ENCODE measurements at regions not wholly inside any gene's neighbourhood (a gene's known extent, or its start where the extent isn't known, plus 50 kb on each side); places are given as distances from the start of the nearest gene placed in this dataset.

DNA sequence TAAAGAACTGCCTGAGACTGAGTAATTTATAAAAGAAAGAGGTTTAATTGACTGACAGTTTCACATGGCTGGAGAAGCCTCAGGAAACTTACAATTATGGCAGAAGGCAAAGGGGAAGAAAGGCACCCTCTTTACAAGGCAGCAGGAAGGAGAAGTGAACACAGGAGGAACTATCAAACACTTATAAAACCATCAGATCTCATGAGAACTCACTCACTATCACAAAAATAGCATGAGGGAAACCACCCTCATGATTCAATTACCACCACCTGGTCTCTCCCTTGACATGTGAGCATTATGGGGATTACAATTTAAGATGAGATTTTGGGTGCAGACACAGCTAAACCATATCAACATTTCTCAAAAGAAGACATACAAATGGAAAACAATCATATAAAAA, 266.3 kb downstream of the EPM2A start:
- TF ChIP-seq, protein P1, sequence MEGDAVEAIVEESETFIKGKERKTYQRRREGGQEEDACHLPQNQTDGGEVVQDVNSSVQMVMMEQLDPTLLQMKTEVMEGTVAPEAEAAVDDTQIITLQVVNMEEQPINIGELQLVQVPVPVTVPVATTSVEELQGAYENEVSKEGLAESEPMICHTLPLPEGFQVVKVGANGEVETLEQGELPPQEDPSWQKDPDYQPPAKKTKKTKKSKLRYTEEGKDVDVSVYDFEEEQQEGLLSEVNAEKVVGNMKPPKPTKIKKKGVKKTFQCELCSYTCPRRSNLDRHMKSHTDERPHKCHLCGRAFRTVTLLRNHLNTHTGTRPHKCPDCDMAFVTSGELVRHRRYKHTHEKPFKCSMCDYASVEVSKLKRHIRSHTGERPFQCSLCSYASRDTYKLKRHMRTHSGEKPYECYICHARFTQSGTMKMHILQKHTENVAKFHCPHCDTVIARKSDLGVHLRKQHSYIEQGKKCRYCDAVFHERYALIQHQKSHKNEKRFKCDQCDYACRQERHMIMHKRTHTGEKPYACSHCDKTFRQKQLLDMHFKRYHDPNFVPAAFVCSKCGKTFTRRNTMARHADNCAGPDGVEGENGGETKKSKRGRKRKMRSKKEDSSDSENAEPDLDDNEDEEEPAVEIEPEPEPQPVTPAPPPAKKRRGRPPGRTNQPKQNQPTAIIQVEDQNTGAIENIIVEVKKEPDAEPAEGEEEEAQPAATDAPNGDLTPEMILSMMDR (conservative IDR thresholded peaks at IDR 0.05), result no peak
- TF ChIP-seq ZFX (IDR thresholded peaks at IDR 0.05), result no peak
- H3K27ac ChIP-seq, result no peak overlapping the region

DNA sequence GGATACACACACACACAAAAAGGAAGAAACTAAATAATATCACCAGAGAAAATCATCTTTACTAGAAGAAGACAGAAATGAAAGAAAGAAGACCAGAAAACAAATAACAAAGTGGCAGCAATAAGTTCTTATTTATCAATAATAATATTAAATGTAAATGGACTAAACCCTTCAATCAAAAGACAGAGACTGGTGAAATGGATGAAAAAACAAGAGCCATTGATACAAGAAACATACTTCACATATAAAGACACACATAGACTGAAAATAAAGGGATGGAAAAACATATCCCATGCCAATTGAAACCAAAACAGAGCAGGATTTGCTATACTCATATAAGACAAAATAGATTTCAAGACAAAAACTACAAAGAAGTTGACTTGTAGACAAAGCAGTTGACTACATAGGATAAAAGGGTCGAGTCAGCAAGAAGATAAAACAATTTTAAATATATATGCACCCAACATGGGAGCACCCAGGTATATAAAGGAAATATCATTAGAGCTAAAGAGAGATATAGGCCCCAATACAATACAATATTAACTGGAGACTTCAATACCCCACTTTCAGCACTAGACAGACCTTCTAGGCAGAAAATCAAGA, 259.4 kb downstream of the EPM2A start:
- H3K27ac ChIP-seq, result no peak overlapping the region
- no peak for TF ChIP-seq ZFX (IDR thresholded peaks at IDR 0.05)
- TF ChIP-seq, protein P1 (conservative IDR thresholded peaks at IDR 0.05), result no peak

DNA sequence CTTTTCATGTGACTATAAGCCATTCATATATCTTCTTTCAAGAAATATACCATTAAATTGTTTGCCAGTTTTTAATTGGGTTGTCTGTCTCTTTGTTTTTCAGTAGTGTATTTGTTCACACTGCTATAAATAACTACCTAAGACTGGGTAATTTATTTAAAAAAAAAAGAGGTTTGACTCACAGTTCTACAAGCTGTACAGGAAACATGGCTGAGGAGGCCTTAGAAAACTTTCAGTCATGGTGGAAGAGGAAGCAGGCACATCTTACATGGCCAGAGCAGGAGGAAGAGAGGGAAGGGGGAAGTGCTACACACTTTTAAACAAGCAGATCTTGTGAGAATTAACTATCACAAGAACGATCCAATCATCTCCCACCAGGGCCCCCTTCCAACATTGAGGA, 255.3 kb downstream of the EPM2A start:
- no peak overlapping the region for H3K27ac ChIP-seq
- TF ChIP-seq, protein P1 (conservative IDR thresholded peaks at IDR 0.05), result no peak
- TF ChIP-seq ZFX (IDR thresholded peaks at IDR 0.05), result no peak

DNA sequence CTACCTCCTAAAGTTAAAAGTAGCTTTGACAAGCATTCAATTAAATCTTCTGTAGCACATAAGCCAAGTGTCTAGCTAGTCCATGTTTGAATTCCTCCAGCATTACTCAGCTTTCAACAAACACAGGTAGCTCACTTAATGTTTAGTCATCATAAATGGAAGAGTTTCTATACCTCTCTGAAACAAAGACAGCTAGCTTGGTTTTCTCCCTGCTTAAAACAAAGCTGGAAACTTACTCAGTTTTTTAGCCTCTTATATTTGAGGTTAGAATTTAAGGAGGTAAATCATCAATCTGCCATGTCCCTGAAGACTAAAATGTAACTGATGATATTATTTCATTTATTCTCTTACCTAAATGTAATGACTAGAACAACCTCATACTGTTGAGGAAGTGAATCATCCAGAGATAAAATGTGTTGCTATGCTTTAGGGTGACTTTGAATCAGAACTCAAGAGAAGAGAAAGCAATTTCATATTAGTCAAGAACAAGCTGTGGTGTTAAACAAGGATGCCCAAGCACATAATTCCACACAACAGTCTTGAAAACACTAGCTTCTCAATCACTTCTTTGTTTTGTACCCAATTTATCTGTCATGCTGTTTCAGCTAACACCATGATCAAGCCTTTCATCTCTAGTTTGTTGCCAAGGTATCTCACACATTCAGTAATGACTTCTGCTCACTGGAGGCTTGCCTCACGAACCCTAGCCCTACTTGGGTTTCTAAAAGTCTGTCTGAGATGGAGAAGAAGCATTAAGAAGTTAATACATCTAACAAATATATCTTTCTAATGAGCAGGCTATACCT, 251.9 kb downstream of the EPM2A start:
- no peak overlapping the region for H3K27ac ChIP-seq
- no peak for TF ChIP-seq ZFX (IDR thresholded peaks at IDR 0.05)
- TF ChIP-seq, protein P1 (conservative IDR thresholded peaks at IDR 0.05), result no peak

DNA sequence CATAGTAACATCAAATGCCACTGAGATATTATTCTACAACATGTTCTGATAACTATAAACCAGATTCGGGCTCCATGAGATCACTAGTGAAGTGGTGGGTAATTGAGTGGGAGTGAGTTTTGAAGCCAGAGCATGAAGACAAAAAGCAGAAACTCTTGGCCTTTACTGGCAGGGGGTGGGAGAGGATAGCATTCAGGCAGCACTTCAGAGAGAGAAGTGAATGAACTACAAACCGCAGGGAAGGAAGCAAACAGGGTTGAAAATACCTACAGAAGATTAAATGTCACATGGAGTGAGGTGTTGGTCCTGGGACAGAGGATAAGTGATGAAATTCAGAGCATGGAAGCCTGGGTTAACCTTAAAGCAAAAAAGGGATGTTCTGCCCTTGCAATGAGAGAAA, 250.0 kb downstream of the EPM2A start:
- H3K27ac ChIP-seq, result no peak overlapping the region
- TF ChIP-seq, protein P1 (conservative IDR thresholded peaks at IDR 0.05), result no peak
- no peak for TF ChIP-seq ZFX (IDR thresholded peaks at IDR 0.05)

DNA sequence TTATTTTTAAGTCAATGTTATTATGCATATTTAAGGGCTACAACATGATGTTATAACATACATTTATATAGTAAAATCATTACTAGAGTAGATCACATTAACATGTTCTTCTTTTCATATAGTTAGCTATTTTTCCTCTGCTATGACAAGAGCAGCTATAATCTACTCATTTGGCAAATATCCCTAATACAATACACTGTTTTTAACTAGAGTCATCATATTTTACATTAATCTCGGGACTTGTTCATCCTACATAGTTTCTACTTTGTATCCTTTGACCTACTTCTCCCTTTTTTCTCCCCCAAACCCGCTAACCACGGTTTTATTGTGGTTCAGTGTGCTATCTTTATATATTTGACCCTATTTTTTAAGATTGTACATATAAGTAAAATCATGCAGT, 249.0 kb downstream of the EPM2A start:
- H3K27ac ChIP-seq, result no peak overlapping the region
- TF ChIP-seq ZFX (IDR thresholded peaks at IDR 0.05), result no peak
- TF ChIP-seq, protein P1 (conservative IDR thresholded peaks at IDR 0.05), result no peak

DNA sequence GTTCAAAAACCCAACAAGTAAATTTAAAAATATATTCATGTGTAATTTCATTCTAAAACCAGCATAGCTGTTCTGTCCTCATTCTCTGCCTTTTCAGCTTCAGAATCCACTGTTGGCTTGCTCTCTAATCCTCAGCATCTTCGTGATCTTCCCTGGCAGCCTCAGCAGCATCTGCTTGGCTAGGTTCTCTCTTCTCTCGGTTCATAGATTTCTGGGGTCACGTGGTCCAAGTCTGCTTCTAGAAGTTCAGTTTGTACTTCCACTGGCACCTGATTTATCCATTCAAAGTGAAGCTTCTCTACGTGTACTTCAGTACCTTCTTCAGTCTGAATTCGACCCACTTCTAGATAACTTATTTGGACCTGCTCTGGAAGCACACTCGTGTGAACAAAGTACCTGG, 245.7 kb downstream of the EPM2A start:
- H3K27ac ChIP-seq, result no peak overlapping the region
- TF ChIP-seq, protein P1 (conservative IDR thresholded peaks at IDR 0.05), result no peak
- no peak for TF ChIP-seq ZFX (IDR thresholded peaks at IDR 0.05)

Measured in C4-2B (cell line).